GM23338 (cell line): ENCODE measurements at regions not wholly inside any gene's neighbourhood (a gene's known extent, or its start where the extent isn't known, plus 50 kb on each side); places are given as distances from the start of the nearest gene placed in this dataset.

Experiments used
- ATAC-seq: fragments of 200-7000 bp; cut with Tn5 transposase; 3 replicates; pipeline ENCODE4 v1.9.1; 2020
- DNase-seq: peaks from one replicate; pipeline ENCODE4 v3.0.0-alpha.2; 2015; ENCODE audit warnings: low spot score
- H2AFZ ChIP-seq: fragments of 200-600 bp; sonication (generic); 2 replicates; pipeline ENCODE4 v1.8.0; 2016; ENCODE audit warnings: antibody characterized with exemption, mild to moderate bottlenecking, moderate library complexity
- H3F3A ChIP-seq: fragments of 200-600 bp; sonication (generic); replicated peaks from 2 replicates; pipeline ENCODE4 v1.8.0; 2017; ENCODE audit warnings: antibody characterized with exemption, mixed run types, low read depth
- H3K27ac ChIP-seq: fragments of 200-600 bp; sonication (generic); 2 replicates; pipeline ENCODE4 v1.6.1; 2016; ENCODE audit warnings: low read depth
- H3K27me3 ChIP-seq: fragments of 200-600 bp; sonication (generic); 2 replicates; pipeline ENCODE4 v1.8.0; 2016; ENCODE audit warnings: mild to moderate bottlenecking, mixed run types, moderate library complexity; ENCODE audit not compliant: insufficient read depth
- H3K36me3 ChIP-seq: fragments of 200-600 bp; sonication (generic); 2 replicates; pipeline ENCODE4 v1.8.0; 2016; ENCODE audit warnings: mild to moderate bottlenecking; ENCODE audit not compliant: insufficient read depth
- H3K4me1 ChIP-seq: fragments of 200-600 bp; sonication (generic); 2 replicates; pipeline ENCODE4 v1.8.0; 2016; ENCODE audit warnings: mild to moderate bottlenecking, moderate library complexity; ENCODE audit not compliant: insufficient read depth
- H3K4me2 ChIP-seq: fragments of 200-600 bp; sonication (generic); 2 replicates; pipeline ENCODE4 v1.7.1; 2017; ENCODE audit warnings: mixed run types
- H3K4me3 ChIP-seq: fragments of 200-600 bp; sonication (generic); 2 replicates; pipeline ENCODE4 v1.6.1; 2016; ENCODE audit warnings: mixed run types
- H3K79me2 ChIP-seq: fragments of 200-600 bp; sonication (generic); replicated peaks from 2 replicates; pipeline ENCODE4 v1.8.0; 2017; ENCODE audit warnings: mild to moderate bottlenecking; ENCODE audit not compliant: insufficient read depth
- H3K9me2 ChIP-seq: fragments of 200-600 bp; sonication (generic); 2 replicates; pipeline ENCODE4 v1.8.0; 2017; ENCODE audit not compliant: insufficient read depth
- H4K20me1 ChIP-seq: fragments of 200-600 bp; sonication (generic); replicated peaks from 2 replicates; pipeline ENCODE4 v1.8.0; 2017; ENCODE audit warnings: mild to moderate bottlenecking; ENCODE audit not compliant: insufficient read depth
- H3K27ac Mint-ChIP-seq: 2 replicates; pipeline ENCODE4 v1.8.0; 2020; ENCODE audit warnings: inconsistent platforms, mild to moderate bottlenecking, moderate library complexity, mixed read lengths
- H3K27me3 Mint-ChIP-seq: 3 replicates; pipeline ENCODE4 v1.8.0; 2022; ENCODE audit warnings: low read depth, mild to moderate bottlenecking, moderate library complexity, mixed read lengths, inconsistent platforms; ENCODE audit not compliant: insufficient read depth, poor library complexity
- H3K36me3 Mint-ChIP-seq: 3 replicates; pipeline ENCODE4 v1.8.0; 2021; ENCODE audit warnings: low read depth, mild to moderate bottlenecking, inconsistent platforms, moderate library complexity, mixed read lengths
- H3K4me1 Mint-ChIP-seq: 3 replicates; pipeline ENCODE4 v1.8.0; 2020; ENCODE audit warnings: mild to moderate bottlenecking, inconsistent platforms, mixed read lengths
- H3K4me3 Mint-ChIP-seq: 3 replicates; pipeline ENCODE4 v1.8.0; 2021; ENCODE audit warnings: moderate library complexity, mild to moderate bottlenecking, inconsistent platforms, mixed read lengths
- H3K9me3 Mint-ChIP-seq: 3 replicates; pipeline ENCODE4 v1.8.0; 2020; ENCODE audit warnings: moderate library complexity, mild to moderate bottlenecking, inconsistent platforms, mixed read lengths
- CREB1 ChIP-seq: fragments of 250-450 bp; sonication (Bioruptor Pico); IDR thresholded peaks from 2 replicates; pipeline ENCODE4 v1.5.0; 2020; ENCODE audit warnings: low read depth, mild to moderate bottlenecking, moderate library complexity
- EZH2 ChIP-seq: fragments of 200-600 bp; sonication (generic); IDR thresholded peaks from one replicate; pipeline ENCODE4 v1.8.0; 2017; ENCODE audit warnings: antibody characterized with exemption, mild to moderate bottlenecking, low read depth; ENCODE audit not compliant: unreplicated experiment
- EZH2phosphoT487 ChIP-seq: fragments of 200-600 bp; sonication (generic); IDR thresholded peaks from one replicate; pipeline ENCODE4 v1.8.1; 2018; ENCODE audit warnings: antibody characterized with exemption; ENCODE audit not compliant: unreplicated experiment
- JUNB ChIP-seq: IDR thresholded peaks from one replicate; pipeline ENCODE4 v1.6.1; 2016; ENCODE audit warnings: antibody characterized with exemption; ENCODE audit not compliant: unreplicated experiment
- POLR2AphosphoS5 ChIP-seq: IDR thresholded peaks from 2 replicates; pipeline ENCODE4 v1.6.1; 2016; ENCODE audit warnings: antibody characterized with exemption, low read depth
- STAT1 ChIP-seq: IDR thresholded peaks from one replicate; pipeline ENCODE4 v1.6.1; 2016; ENCODE audit warnings: antibody characterized with exemption; ENCODE audit not compliant: unreplicated experiment
- ZNF114 ChIP-seq: fragments of 250-450 bp; sonication (Bioruptor Pico); IDR thresholded peaks from 2 replicates; pipeline ENCODE4 v1.5.0; 2020; ENCODE audit warnings: mild to moderate bottlenecking, moderate library complexity
- ZNF331 ChIP-seq: fragments of 250-450 bp; sonication (Bioruptor Pico); IDR thresholded peaks from 2 replicates; pipeline ENCODE4 v1.5.0; 2020; ENCODE audit warnings: low read depth, mild to moderate bottlenecking, moderate library complexity
- TF ChIP-seq, protein P1 (sequence below): fragments of 250-450 bp; sonication (Bioruptor Pico); IDR thresholded peaks from 2 replicates; pipeline ENCODE4 v1.5.0; 2020; ENCODE audit warnings: mild to moderate bottlenecking, moderate library complexity
- TF ChIP-seq, protein P2 (sequence below): IDR thresholded peaks from 2 replicates; pipeline ENCODE4 v1.6.1; 2016; ENCODE audit warnings: antibody characterized with exemption
- TF ChIP-seq, protein P3 (sequence below), 2 experiments: fragments of 200-600 bp in 1 of 2; sonication (generic) in 1 of 2; conservative IDR thresholded peaks; 2 replicates each; pipeline versions ENCODE4 v1.5.1 to v1.6.1; 2016 to 2017; ENCODE audit warnings: antibody characterized with exemption in 2 of 2, low read depth in 2 of 2, mild to moderate bottlenecking in 2 of 2, moderate library complexity in 1 of 2

DNA sequence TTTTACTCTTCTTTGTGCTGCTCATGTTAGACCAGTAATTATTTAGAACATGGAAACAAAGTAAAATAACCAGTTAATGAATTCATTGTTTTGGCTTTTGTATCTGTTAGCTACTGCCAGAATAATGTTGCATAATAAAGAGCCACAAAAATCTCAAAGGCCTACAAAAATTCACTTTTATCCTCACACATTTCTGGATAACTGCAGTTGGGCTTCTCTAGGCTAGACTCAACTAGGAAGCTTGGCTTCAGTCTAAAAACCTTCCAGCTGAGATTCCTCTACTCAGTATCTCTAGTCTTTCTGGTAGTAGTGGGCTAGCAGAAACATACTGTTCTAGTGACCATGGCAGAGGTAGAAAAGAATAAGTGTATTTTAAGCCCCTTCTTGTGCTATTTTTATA, 73.0 kb downstream of the FAT4 start (continued):
- TF ChIP-seq, protein P1, sequence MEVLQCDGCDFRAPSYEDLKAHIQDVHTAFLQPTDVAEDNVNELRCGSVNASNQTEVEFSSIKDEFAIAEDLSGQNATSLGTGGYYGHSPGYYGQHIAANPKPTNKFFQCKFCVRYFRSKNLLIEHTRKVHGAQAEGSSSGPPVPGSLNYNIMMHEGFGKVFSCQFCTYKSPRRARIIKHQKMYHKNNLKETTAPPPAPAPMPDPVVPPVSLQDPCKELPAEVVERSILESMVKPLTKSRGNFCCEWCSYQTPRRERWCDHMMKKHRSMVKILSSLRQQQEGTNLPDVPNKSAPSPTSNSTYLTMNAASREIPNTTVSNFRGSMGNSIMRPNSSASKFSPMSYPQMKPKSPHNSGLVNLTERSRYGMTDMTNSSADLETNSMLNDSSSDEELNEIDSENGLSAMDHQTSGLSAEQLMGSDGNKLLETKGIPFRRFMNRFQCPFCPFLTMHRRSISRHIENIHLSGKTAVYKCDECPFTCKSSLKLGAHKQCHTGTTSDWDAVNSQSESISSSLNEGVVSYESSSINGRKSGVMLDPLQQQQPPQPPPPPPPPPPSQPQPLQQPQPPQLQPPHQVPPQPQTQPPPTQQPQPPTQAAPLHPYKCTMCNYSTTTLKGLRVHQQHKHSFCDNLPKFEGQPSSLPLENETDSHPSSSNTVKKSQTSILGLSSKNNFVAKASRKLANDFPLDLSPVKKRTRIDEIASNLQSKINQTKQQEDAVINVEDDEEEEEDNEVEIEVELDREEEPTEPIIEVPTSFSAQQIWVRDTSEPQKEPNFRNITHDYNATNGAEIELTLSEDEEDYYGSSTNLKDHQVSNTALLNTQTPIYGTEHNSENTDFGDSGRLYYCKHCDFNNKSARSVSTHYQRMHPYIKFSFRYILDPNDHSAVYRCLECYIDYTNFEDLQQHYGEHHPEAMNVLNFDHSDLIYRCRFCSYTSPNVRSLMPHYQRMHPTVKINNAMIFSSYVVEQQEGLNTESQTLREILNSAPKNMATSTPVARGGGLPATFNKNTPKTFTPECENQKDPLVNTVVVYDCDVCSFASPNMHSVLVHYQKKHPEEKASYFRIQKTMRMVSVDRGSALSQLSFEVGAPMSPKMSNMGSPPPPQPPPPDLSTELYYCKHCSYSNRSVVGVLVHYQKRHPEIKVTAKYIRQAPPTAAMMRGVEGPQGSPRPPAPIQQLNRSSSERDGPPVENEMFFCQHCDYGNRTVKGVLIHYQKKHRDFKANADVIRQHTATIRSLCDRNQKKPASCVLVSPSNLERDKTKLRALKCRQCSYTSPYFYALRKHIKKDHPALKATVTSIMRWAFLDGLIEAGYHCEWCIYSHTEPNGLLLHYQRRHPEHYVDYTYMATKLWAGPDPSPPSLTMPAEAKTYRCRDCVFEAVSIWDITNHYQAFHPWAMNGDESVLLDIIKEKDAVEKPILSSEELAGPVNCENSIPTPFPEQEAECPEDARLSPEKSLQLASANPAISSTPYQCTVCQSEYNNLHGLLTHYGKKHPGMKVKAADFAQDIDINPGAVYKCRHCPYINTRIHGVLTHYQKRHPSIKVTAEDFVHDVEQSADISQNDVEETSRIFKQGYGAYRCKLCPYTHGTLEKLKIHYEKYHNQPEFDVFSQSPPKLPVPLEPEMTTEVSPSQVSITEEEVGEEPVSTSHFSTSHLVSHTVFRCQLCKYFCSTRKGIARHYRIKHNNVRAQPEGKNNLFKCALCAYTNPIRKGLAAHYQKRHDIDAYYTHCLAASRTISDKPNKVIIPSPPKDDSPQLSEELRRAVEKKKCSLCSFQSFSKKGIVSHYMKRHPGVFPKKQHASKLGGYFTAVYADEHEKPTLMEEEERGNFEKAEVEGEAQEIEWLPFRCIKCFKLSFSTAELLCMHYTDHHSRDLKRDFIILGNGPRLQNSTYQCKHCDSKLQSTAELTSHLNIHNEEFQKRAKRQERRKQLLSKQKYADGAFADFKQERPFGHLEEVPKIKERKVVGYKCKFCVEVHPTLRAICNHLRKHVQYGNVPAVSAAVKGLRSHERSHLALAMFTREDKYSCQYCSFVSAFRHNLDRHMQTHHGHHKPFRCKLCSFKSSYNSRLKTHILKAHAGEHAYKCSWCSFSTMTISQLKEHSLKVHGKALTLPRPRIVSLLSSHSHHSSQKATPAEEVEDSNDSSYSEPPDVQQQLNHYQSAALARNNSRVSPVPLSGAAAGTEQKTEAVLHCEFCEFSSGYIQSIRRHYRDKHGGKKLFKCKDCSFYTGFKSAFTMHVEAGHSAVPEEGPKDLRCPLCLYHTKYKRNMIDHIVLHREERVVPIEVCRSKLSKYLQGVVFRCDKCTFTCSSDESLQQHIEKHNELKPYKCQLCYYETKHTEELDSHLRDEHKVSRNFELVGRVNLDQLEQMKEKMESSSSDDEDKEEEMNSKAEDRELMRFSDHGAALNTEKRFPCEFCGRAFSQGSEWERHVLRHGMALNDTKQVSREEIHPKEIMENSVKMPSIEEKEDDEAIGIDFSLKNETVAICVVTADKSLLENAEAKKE, result no peak
- TF ChIP-seq EZH2, result no peak
- TF ChIP-seq, protein P2, sequence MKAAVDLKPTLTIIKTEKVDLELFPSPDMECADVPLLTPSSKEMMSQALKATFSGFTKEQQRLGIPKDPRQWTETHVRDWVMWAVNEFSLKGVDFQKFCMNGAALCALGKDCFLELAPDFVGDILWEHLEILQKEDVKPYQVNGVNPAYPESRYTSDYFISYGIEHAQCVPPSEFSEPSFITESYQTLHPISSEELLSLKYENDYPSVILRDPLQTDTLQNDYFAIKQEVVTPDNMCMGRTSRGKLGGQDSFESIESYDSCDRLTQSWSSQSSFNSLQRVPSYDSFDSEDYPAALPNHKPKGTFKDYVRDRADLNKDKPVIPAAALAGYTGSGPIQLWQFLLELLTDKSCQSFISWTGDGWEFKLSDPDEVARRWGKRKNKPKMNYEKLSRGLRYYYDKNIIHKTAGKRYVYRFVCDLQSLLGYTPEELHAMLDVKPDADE, result no peak
- TF ChIP-seq CREB1 (CRISPR knock-in tag), result no peak
- TF ChIP-seq, protein P3, sequence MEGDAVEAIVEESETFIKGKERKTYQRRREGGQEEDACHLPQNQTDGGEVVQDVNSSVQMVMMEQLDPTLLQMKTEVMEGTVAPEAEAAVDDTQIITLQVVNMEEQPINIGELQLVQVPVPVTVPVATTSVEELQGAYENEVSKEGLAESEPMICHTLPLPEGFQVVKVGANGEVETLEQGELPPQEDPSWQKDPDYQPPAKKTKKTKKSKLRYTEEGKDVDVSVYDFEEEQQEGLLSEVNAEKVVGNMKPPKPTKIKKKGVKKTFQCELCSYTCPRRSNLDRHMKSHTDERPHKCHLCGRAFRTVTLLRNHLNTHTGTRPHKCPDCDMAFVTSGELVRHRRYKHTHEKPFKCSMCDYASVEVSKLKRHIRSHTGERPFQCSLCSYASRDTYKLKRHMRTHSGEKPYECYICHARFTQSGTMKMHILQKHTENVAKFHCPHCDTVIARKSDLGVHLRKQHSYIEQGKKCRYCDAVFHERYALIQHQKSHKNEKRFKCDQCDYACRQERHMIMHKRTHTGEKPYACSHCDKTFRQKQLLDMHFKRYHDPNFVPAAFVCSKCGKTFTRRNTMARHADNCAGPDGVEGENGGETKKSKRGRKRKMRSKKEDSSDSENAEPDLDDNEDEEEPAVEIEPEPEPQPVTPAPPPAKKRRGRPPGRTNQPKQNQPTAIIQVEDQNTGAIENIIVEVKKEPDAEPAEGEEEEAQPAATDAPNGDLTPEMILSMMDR (conservative IDR thresholded peaks at IDR 0.05; ENCODE audit: low read depth in 2 of 2), result no peak
- no peak for TF ChIP-seq POLR2AphosphoS5

DNA sequence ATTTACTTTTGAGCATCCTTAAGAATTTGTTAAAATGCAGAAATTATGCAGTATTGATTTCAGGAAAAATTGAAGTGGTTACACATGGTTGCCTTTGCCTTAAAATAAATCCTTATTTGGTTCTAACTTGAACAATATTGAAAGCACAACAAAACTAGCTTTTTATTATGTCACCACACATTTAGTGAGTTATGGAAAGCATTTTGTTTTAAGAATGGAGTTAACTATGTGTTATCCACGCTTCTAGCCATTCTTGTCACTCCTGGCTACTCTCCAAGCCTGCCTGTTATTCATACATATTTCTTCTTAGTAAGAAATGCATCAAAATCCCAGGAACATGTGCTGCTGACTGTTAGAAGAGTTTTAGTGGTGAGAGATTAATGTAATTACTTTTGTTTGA, 73.9 kb downstream of the FAT4 start:
- Mint-ChIP-seq H3K9me3 (no peaks in the 10 kb centered on the region; the same call in 2 of the 3 replicates), H3K4me3 (no peak overlapping the region), H3K27me3 (no peaks in the 10 kb centered on the region), H3K36me3 (no peaks in the 10 kb centered on the region), H3K27ac (no peak overlapping the region), H3K4me1 (peaks cover 3% of the 10 kb centered on the region; the same call in 2 of the 3 replicates)
- Histone ChIP-seq H2AFZ (no peak overlapping the region), H3K79me2 (no peaks in the 10 kb centered on the region), H3K27me3 (no peaks in the 10 kb centered on the region), H4K20me1 (no peaks in the 10 kb centered on the region), H3F3A (no peaks in the 10 kb centered on the region), H3K9me2 (no peaks in the 10 kb centered on the region), H3K36me3 (no peaks in the 10 kb centered on the region), H3K27ac (no peak overlapping the region), H3K4me1 (no peaks in the 10 kb centered on the region), H3K4me3 (no peak overlapping the region), H3K4me2 (no peak overlapping the region)
- no peak for DNase-seq
- no peak for ATAC-seq
- TF ChIP-seq EZH2 (no peak), ZNF114 (CRISPR knock-in tag) (no peak), JUNB (no peak), ZNF331 (no peak), EZH2phosphoT487 (no peak), POLR2AphosphoS5 (no peak), STAT1 (no peak), CREB1 (CRISPR knock-in tag) (no peak)
- TF ChIP-seq, protein P2, result no peak
- TF ChIP-seq, protein P3 (conservative IDR thresholded peaks at IDR 0.05; ENCODE audit: low read depth in 2 of 2), result no peak
